Trophoblast cell (in vitro differentiated cells and primary cell): ENCODE measurements at regions not wholly inside any gene's neighbourhood (a gene's known extent, or its start where the extent isn't known, plus 50 kb on each side); places are given as distances from the start of the nearest gene placed in this dataset.
"Not testable (repeated sequence)": the region's sequence is repeated elsewhere in the genome, so short reads cannot be mapped to it uniquely, and the experiment has no call there.

Experiments
- DNase-seq, 2 donors: peaks; one replicate each; pipeline ENCODE4 v3.0.0-alpha.2; 2016
- H2AFZ ChIP-seq: 2 replicates; pipeline ENCODE4 v1.6.1; 2013; ENCODE audit warnings: low read length, moderate library complexity, mild to moderate bottlenecking; ENCODE audit not compliant: insufficient read depth, poor library complexity
- H2AK5ac ChIP-seq: 2 replicates; pipeline ENCODE4 v1.6.1; 2013; ENCODE audit warnings: mild to moderate bottlenecking, low read length
- H2BK120ac ChIP-seq: 2 replicates; pipeline ENCODE4 v1.6.1; 2013; ENCODE audit warnings: low read length, mild to moderate bottlenecking, moderate library complexity; ENCODE audit not compliant: insufficient read depth, poor library complexity
- H2BK12ac ChIP-seq: 2 replicates; pipeline ENCODE4 v1.6.1; 2013; ENCODE audit warnings: mild to moderate bottlenecking, low read length, moderate library complexity
- H2BK5ac ChIP-seq: 2 replicates; pipeline ENCODE4 v1.6.1; 2013; ENCODE audit warnings: low read length, low read depth, moderate library complexity, mild to moderate bottlenecking; ENCODE audit not compliant: poor library complexity
- H3K14ac ChIP-seq: 2 replicates; pipeline ENCODE4 v1.6.1; 2013; ENCODE audit warnings: mild to moderate bottlenecking, low read length
- H3K18ac ChIP-seq: 2 replicates; pipeline ENCODE4 v1.6.1; 2013; ENCODE audit warnings: mild to moderate bottlenecking, low read length
- H3K23ac ChIP-seq: 2 replicates; pipeline ENCODE4 v1.6.1; 2013; ENCODE audit warnings: low read length
- H3K27ac ChIP-seq: 2 replicates; pipeline ENCODE4 v1.5.1; 2013; ENCODE audit warnings: low read depth, mild to moderate bottlenecking, inconsistent platforms, low read length, moderate library complexity
- H3K27me3 ChIP-seq: 2 replicates; pipeline ENCODE4 v1.6.1; 2013; ENCODE audit warnings: inconsistent platforms, mild to moderate bottlenecking, low read length, moderate library complexity; ENCODE audit not compliant: insufficient read depth
- H3K36me3 ChIP-seq, 2 experiments: 1 replicate in 1 of 2; 2 replicates in 1 of 2; pipeline ENCODE4 v1.6.1; 2013; ENCODE audit warnings: low read length in 2 of 2, mild to moderate bottlenecking in 2 of 2, moderate library complexity in 1 of 2; ENCODE audit not compliant: insufficient read depth in 2 of 2, control insufficient read depth in 1 of 2
- H3K4ac ChIP-seq: 2 replicates; pipeline ENCODE4 v1.6.1; 2013; ENCODE audit warnings: low read depth, mild to moderate bottlenecking, low read length, moderate library complexity
- H3K4me1 ChIP-seq, 2 experiments: 1 replicate in 1 of 2; 2 replicates in 1 of 2; pipeline ENCODE4 v1.6.1; 2013; ENCODE audit warnings: low read length in 2 of 2, mild to moderate bottlenecking in 2 of 2, moderate library complexity in 1 of 2; ENCODE audit not compliant: insufficient read depth in 2 of 2, control insufficient read depth in 1 of 2
- H3K4me2 ChIP-seq: 2 replicates; pipeline ENCODE4 v1.6.1; 2013; ENCODE audit warnings: inconsistent platforms, mild to moderate bottlenecking, low read length, moderate library complexity
- H3K4me3 ChIP-seq: 2 replicates; pipeline ENCODE4 v1.5.1; 2013; ENCODE audit warnings: mild to moderate bottlenecking, low read depth, low read length, inconsistent platforms
- H3K79me1 ChIP-seq: one replicate; pipeline ENCODE4 v1.6.1; 2013; ENCODE audit warnings: low read length
- H3K79me2 ChIP-seq: 2 replicates; pipeline ENCODE4 v1.6.1; 2013; ENCODE audit warnings: low read length, mild to moderate bottlenecking; ENCODE audit not compliant: control insufficient read depth, insufficient read depth, poor library complexity
- H3K9ac ChIP-seq: 2 replicates; pipeline ENCODE4 v1.6.1; 2013; ENCODE audit warnings: mild to moderate bottlenecking, low read length
- H3K9me3 ChIP-seq: 2 replicates; pipeline ENCODE4 v1.6.1; 2013; ENCODE audit warnings: low read depth, mild to moderate bottlenecking, control low read depth, inconsistent platforms, low read length; ENCODE audit not compliant: insufficient read depth
- H4K12ac ChIP-seq: 2 replicates; pipeline ENCODE4 v1.6.1; 2013; ENCODE audit warnings: low read depth, mild to moderate bottlenecking, low read length, moderate library complexity
- H4K8ac ChIP-seq: 2 replicates; pipeline ENCODE4 v1.6.1; 2013; ENCODE audit warnings: low read depth, mild to moderate bottlenecking, low read length, moderate library complexity
- H4K91ac ChIP-seq: one replicate; pipeline ENCODE4 v1.6.1; 2013; ENCODE audit warnings: low read depth, mild to moderate bottlenecking, low read length, moderate library complexity
- WGBS: extraction: QIAGEN DNeasy Blood & Tissue Kit; methylation state at CpG from one replicate; pipeline ENCODE4 v1.1.7; 2013; ENCODE audit warnings: missing lambda C conversion rate; ENCODE audit not compliant: insufficient read length, insufficient coverage; ENCODE audit errors: extremely low coverage; 5-methylcytosine and 5-hydroxymethylcytosine counted together

- no peak overlapping the region for H4K12ac ChIP-seq
- no peak overlapping the region for H3K4me3 ChIP-seq
- no peak overlapping the region for H3K14ac ChIP-seq
- no peak for DNase-seq
- H3K4ac ChIP-seq = no peak overlapping the region
- H3K9ac ChIP-seq = no peak overlapping the region
- no peaks in the 10 kb centered on the region for H3K36me3 ChIP-seq
- H4K8ac ChIP-seq = no peak overlapping the region
- H3K79me2 ChIP-seq = no peaks in the 10 kb centered on the region
- H3K4me2 ChIP-seq = no peak overlapping the region
- no peak overlapping the region for H3K18ac ChIP-seq
- no peak overlapping the region for H3K23ac ChIP-seq
- H3K27ac ChIP-seq = no peak overlapping the region
- H3K27me3 ChIP-seq = no peaks in the 10 kb centered on the region
- no peaks in the 10 kb centered on the region for H3K4me1 ChIP-seq
- no peak overlapping the region for H2BK120ac ChIP-seq
- H4K91ac ChIP-seq = no peak overlapping the region
- no peak overlapping the region for H2BK12ac ChIP-seq
- WGBS = no CpG with 5 or more reads among the region's 3 CpGs
- no peak overlapping the region for H2AK5ac ChIP-seq
- no peak overlapping the region for H2BK5ac ChIP-seq
- no peak overlapping the region for H2AFZ ChIP-seq
- no peaks in the 10 kb centered on the region for H3K9me3 ChIP-seq
- H3K79me1 ChIP-seq = no peaks in the 10 kb centered on the region
Measured at GRCh38 chrX:40366661-40367060, 214.1 kb upstream of the ATP6AP2 start.

- H3K79me2 ChIP-seq, H3K4me2 ChIP-seq, H3K14ac ChIP-seq, H4K8ac ChIP-seq, H2BK12ac ChIP-seq, H2BK120ac ChIP-seq, H3K79me1 ChIP-seq, H3K9me3 ChIP-seq, H2AFZ ChIP-seq, H2BK5ac ChIP-seq, H3K18ac ChIP-seq, H3K27me3 ChIP-seq, H3K4me3 ChIP-seq, H3K36me3 ChIP-seq, H3K9ac ChIP-seq, H3K4ac ChIP-seq, H4K91ac ChIP-seq, H4K12ac ChIP-seq, H2AK5ac ChIP-seq, H3K4me1 ChIP-seq, H3K27ac ChIP-seq, H3K23ac ChIP-seq: not testable (repeated sequence)
- WGBS = no CpG with 5 or more reads among the region's 14 CpGs
- DNase-seq = peak in 1 of 2 donors; percentile 41
Measured at GRCh38 chrX:40362291-40362690, 218.5 kb upstream of the ATP6AP2 start.

DNA sequence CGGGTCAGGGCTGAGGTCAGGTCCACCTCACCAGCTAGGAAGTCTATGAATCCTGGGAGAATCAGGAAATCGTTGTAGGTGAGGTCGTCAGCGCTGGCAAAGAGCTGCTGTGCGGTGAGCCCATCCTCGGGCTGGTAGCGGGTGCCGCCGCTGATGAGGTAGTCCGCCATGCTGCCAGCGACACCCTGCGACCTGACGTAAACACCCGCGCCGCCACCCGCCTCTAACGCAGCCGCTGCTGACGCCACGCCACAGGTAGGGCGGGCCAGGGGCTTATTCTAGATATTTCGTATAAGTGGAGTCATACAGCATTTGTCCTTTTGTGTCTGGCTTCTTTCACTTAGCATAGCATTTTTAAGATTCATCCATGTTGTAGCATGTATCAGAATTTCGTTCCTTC, 220.2 kb upstream of the ATP6AP2 start:
- H4K8ac ChIP-seq = no peak overlapping the region
- no peaks in the 10 kb centered on the region for H3K4me1 ChIP-seq
- H3K27me3 ChIP-seq = no peaks in the 10 kb centered on the region
- no peak overlapping the region for H3K4ac ChIP-seq
- H4K12ac ChIP-seq = no peak overlapping the region
- H3K9ac ChIP-seq = no peak overlapping the region
- peak; percentile 2 to 25 for DNase-seq
- H3K4me3 ChIP-seq = no peak overlapping the region
- WGBS = no CpG with 5 or more reads among the region's 24 CpGs
- H2AK5ac ChIP-seq = no peak overlapping the region
- no peak overlapping the region for H3K14ac ChIP-seq
- no peak overlapping the region for H3K18ac ChIP-seq
- no peak overlapping the region for H2AFZ ChIP-seq
- H3K36me3 ChIP-seq = no peaks in the 10 kb centered on the region
- no peak overlapping the region for H2BK5ac ChIP-seq
- H2BK12ac ChIP-seq = no peak overlapping the region
- H4K91ac ChIP-seq = no peak overlapping the region
- no peak overlapping the region for H3K4me2 ChIP-seq
- no peaks in the 10 kb centered on the region for H3K9me3 ChIP-seq
- no peak overlapping the region for H2BK120ac ChIP-seq
- H3K79me2 ChIP-seq = no peaks in the 10 kb centered on the region
- H3K23ac ChIP-seq = no peak overlapping the region
- H3K27ac ChIP-seq = no peak overlapping the region
- no peaks in the 10 kb centered on the region for H3K79me1 ChIP-seq

- Histone ChIP-seq H3K79me1 (no peaks in the 10 kb centered on the region), H3K4me3 (no peak overlapping the region), H2BK5ac (no peak overlapping the region), H2AFZ (no peak overlapping the region), H4K8ac (no peak overlapping the region), H3K14ac (no peak overlapping the region), H4K12ac (no peak overlapping the region), H2AK5ac (no peak overlapping the region), H3K9me3 (no peaks in the 10 kb centered on the region), H3K79me2 (no peaks in the 10 kb centered on the region), H3K4me2 (no peak overlapping the region), H3K27me3 (no peaks in the 10 kb centered on the region), H3K23ac (no peak overlapping the region), H2BK120ac (no peak overlapping the region), H3K18ac (no peak overlapping the region), H3K4me1 (no peaks in the 10 kb centered on the region), H3K27ac (no peak overlapping the region), H2BK12ac (no peak overlapping the region), H4K91ac (no peak overlapping the region), H3K4ac (no peak overlapping the region), H3K9ac (no peak overlapping the region), H3K36me3 (no peaks in the 10 kb centered on the region)
- WGBS = no CpG with 5 or more reads among the region's 17 CpGs
- no peak for DNase-seq
Measured at GRCh38 chrX:40359593-40359992, 221.2 kb upstream of the ATP6AP2 start.
